GM10266 (cell line): ENCODE measurements at regions not wholly inside any gene's neighbourhood (a gene's known extent, or its start where the extent isn't known, plus 50 kb on each side); places are given as distances from the start of the nearest gene placed in this dataset.

Experiments
- DNase-seq: peaks from one replicate; pipeline ENCODE4 v3.0.0; 2012; ENCODE audit errors: extremely low spot score
- TF ChIP-seq, protein P1 (sequence below): IDR thresholded peaks from 2 replicates; pipeline ENCODE4 v1.5.1; 2012; ENCODE audit warnings: mild to moderate bottlenecking, low read depth; ENCODE audit not compliant: control insufficient read depth, insufficient read depth; ENCODE audit errors: missing control alignments

- TF ChIP-seq, protein P1, sequence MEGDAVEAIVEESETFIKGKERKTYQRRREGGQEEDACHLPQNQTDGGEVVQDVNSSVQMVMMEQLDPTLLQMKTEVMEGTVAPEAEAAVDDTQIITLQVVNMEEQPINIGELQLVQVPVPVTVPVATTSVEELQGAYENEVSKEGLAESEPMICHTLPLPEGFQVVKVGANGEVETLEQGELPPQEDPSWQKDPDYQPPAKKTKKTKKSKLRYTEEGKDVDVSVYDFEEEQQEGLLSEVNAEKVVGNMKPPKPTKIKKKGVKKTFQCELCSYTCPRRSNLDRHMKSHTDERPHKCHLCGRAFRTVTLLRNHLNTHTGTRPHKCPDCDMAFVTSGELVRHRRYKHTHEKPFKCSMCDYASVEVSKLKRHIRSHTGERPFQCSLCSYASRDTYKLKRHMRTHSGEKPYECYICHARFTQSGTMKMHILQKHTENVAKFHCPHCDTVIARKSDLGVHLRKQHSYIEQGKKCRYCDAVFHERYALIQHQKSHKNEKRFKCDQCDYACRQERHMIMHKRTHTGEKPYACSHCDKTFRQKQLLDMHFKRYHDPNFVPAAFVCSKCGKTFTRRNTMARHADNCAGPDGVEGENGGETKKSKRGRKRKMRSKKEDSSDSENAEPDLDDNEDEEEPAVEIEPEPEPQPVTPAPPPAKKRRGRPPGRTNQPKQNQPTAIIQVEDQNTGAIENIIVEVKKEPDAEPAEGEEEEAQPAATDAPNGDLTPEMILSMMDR, result no peak
- no peak for DNase-seq
Observed at GRCh38 chr21:35414507-35415139, 365.5 kb upstream of the RUNX1 start.

DNA sequence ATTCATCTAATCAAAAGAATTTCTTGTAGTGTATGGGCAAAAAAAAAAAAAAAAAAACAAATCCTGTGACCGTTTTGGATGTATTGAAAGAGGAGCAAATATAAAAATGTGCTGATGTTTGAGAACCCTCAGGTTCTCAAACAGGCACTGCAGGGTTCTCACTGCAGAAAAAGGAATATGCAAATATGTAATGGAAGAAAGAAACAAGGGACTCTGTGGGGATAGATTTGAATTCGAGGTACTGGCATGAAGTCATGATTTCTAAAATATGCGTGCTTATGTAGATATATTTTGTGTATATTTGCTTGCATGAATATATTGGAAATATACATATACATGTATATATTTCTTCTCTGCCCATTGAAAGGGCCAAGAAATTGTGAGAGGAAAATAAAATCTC lies 365.0 kb upstream of the RUNX1 start:
- TF ChIP-seq, protein P1, result no peak
- DNase-seq, result no peak

DNA sequence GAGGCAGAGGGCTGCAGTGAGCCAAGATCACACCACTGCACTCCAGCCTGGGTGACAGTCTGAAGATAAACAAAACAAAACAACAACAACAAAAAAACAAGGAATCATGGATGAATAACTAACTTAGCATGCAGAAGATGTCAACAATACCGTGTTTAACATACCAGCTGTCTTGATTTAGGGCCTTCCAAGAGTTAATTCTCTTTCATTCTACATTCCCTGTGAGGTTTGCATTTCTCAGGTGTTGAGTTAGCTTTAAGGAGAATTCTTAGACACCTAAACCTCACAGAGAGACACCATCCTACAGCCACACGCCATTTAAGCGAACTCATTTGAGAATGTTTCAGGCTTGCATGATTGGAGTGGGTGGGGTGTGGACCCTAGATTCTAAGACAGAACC lies 363.1 kb upstream of the RUNX1 start:
- DNase-seq, result no peak
- TF ChIP-seq, protein P1, result no peak

DNA sequence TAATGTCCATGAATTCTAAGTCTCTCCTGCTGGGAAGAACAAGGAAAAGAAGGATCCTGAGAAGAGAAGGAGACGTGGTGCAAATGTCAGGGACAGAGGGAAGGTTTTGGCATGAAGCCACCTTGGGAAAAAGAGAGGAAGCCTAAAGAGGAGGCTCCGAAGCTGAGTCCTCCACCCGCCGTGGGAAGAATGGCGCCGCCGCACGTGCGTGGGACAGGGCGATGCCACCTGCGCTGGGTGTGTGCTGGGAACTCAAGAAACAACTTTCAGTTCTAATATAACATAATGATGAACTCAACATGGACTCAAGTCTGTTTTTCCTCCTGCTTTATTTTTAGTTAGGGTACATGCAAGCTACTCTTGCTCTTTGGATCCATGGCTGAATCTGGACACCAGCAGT lies 362.3 kb upstream of the RUNX1 start:
- TF ChIP-seq, protein P1, result no peak
- no peak for DNase-seq

DNA sequence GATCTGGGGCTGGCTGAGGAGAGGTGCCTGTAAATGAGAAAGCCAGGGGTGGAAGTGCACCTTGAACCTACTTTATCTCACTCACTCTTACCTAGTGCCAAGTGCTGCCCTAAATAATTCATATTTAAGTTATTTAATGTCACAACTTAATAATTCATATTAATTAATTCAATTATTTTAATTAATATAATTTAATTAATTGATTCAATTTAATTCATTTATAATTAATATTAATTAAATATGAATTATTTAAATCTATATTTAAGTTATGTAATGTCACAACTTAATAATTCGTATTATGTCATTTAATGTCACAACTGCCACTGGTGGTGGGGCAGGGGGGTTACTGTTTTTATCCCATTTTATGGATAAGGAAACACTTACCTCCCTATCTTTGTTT lies 361.6 kb upstream of the RUNX1 start:
- TF ChIP-seq, protein P1, result no peak

DNA sequence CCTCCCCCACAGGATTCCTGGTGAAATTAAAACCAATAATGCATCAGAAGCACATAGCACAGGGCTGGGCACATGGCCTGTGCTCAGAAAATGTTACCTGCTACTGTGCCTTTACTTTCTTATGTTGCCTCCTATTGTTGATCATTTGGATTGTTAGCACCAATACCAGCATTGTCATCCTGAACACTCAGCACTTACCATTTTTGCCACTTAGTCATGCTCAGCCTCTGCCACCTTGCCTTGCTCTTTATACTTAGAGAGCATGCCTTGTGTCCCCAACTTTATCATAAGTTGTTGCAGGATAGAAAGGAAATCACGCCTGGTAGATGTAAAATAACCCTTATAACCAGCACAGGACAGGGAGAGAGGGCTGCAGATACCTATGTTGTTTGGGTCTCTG lies 361.0 kb upstream of the RUNX1 start:
- TF ChIP-seq, protein P1, result no peak
- no peak for DNase-seq

More for the DNA sequence above, 361.6 kb upstream of the RUNX1 start:
- DNase-seq, result no peak

- TF ChIP-seq, protein P1, result no peak
- no peak for DNase-seq
Observed at GRCh38 chr21:35408401-35408800, 359.3 kb upstream of the RUNX1 start.
